AG04449 (cell line): ENCODE measurements at regions not wholly inside any gene's neighbourhood (a gene's known extent, or its start where the extent isn't known, plus 50 kb on each side); places are given as distances from the start of the nearest gene placed in this dataset.

Source experiments
- CTCF ChIA-PET: fragments of 350-600 bp; formaldehyde crosslinking; extraction: SDS; loops from one replicate; lab custom pipeline; 2021; ENCODE audit warnings: antibody characterized with exemption; lab: Yijun Ruan, JAX
- POLR2A ChIA-PET: fragments of 400-600, 350-600 bp; formaldehyde crosslinking; extraction: SDS; loops from one replicate; lab custom pipeline; 2020; ENCODE audit warnings: antibody characterized with exemption, inconsistent platforms; lab: Yijun Ruan, JAX
- DNase-seq: peaks from one replicate; pipeline ENCODE4 v3.0.0-alpha.2; 2010; ENCODE audit warnings: low read depth, low spot score
- H3K4me3 ChIP-seq: 2 replicates; pipeline ENCODE4 v1.5.1; 2011; ENCODE audit warnings: low read depth, mild to moderate bottlenecking, control low read depth, low read length
- CTCF ChIP-seq: IDR thresholded peaks from one replicate; pipeline ENCODE4 v1.5.1; 2011; ENCODE audit warnings: mild to moderate bottlenecking, moderate library complexity, low read length, control low read depth, inconsistent platforms; ENCODE audit not compliant: insufficient read depth; ENCODE audit errors: missing control alignments

- POLR2A ChIA-PET: no interaction called here
- CTCF ChIA-PET: no interaction called here
- no peak for DNase-seq
Observed at GRCh38 chr15:24008476-24008875, 321.4 kb upstream of the NDN start.

DNA sequence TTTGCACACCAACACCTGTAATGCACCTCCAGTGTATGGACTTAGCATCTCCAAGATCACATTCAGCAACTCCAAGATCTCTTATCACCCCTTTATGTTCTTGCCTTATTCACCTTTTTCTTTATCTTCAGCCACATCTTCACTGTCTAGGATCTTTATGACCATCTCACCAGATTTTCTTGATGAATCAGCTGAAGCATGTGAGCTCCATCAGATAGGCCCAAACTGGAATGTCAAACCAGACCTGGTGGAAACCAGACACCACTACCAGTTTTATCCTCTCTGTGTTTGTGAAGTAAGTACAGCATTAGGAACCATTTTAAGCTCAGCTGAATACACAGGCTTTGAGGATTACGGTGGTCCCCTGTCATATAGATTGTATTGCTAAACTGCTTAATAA lies 330.4 kb upstream of the NDN start:
- CTCF ChIA-PET: no interaction called here
- TF ChIP-seq CTCF: no peak
- DNase-seq: no peak
- POLR2A ChIA-PET: no interaction called here
- no peak overlapping the region for H3K4me3 ChIP-seq

More at GRCh38 chr15:24008476-24008875, 321.4 kb upstream of the NDN start:
- no peak overlapping the region for H3K4me3 ChIP-seq
- no peak for TF ChIP-seq CTCF

DNA sequence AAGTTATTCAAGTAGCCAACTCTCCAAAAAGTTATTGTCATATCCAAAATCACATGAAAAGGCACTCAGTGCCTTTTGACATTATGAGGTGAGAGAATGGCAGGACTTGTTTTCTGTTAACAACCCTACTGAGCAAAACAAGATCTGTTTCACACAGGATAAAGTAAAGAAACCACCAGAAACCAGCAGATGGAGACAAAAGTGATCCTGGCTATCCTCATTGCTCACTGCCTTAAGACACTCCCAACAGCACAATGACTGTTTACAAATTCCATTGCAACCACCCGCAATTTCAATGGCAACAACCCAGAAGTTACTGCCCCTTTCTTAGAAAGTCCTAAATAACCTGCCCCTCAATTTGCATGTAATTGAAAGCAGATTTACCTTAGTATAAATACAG lies 352.6 kb upstream of the NDN start:
- TF ChIP-seq CTCF: no peak
- DNase-seq: no peak
- POLR2A ChIA-PET: no interaction called here
- H3K4me3 ChIP-seq: no peak overlapping the region
- CTCF ChIA-PET: no interaction called here

- DNase-seq: no peak
- no peak for TF ChIP-seq CTCF
- H3K4me3 ChIP-seq: no peak overlapping the region
- CTCF ChIA-PET: no interaction called here
- POLR2A ChIA-PET: no interaction called here
Observed at GRCh38 chr15:24054547-24055245, 367.6 kb upstream of the NDN start.

GRCh38 chr15:24067733-24068501 lies 380.8 kb upstream of the NDN start:
- no peak overlapping the region for H3K4me3 ChIP-seq
- POLR2A ChIA-PET: no interaction called here
- CTCF ChIA-PET: no interaction called here
- no peak for TF ChIP-seq CTCF
- DNase-seq: no peak

DNA sequence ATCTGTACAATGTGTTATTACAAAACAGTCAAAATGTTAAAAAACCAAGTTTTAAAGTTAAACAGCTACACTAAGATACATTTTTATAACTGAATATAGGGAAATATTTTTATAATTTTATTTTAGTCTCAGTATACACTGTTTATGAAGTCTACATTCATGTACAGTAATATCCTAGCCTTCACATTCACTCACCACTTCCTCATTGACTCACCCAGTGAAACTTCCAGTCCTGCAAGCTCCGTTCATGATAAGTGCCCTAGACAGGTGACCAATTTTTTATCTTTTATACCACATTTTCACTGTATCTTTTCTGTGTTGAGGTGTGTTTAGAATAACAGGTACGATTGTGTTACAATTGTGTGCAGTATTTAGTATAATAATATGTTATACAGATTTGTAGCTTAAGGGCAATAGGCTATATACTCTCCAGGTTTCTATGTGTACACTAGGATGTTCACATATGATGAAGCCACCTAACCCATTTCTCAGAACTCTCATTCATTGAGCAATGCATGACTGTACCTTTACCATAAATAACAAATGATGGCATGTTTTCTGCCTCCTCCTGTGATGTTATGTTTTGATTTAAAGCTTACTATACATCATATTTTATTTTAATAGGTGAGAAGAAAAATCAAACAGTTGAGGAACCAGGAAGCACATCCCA lies 388.4 kb upstream of the NDN start:
- ChIA-PET CTCF (no interaction called here), POLR2A (no interaction called here)
- no peak overlapping the region for H3K4me3 ChIP-seq
- no peak for DNase-seq
- TF ChIP-seq CTCF: no peak
